Uterus (tissue), 2 donors: ENCODE measurements at regions not wholly inside any gene's neighbourhood (a gene's known extent, or its start where the extent isn't known, plus 50 kb on each side); places are given as distances from the start of the nearest gene placed in this dataset.

Experiments used
- CTCF ChIP-seq, 4 experiments: fragments of 200-600 bp in 2 of 4; fragments of 450-650 bp in 2 of 4; sonication (generic) in 2 of 4; IDR thresholded peaks; one replicate each; pipeline ENCODE4 v1.5.1; 2016 to 2019; ENCODE audit warnings: antibody characterized with exemption in 4 of 4, mild to moderate bottlenecking in 2 of 4, moderate library complexity in 1 of 4
- POLR2A ChIP-seq, 2 donors: fragments of 450-650 bp; IDR thresholded peaks; one replicate each; pipeline ENCODE4 v1.6.1; 2016; ENCODE audit warnings: antibody characterized with exemption in 2 of 2, mild to moderate bottlenecking in 1 of 2, moderate library complexity in 1 of 2

- TF ChIP-seq CTCF (IDR thresholded peaks at IDR 0.05) (no peak), POLR2A (IDR thresholded peaks at IDR 0.05) (no peak)
Measured at GRCh38 chr15:39493424-39494067, 87.3 kb upstream of the THBS1 start.
